HG03060 (cell line): ENCODE measurements at regions not wholly inside any gene's neighbourhood (a gene's known extent, or its start where the extent isn't known, plus 50 kb on each side); places are given as distances from the start of the nearest gene placed in this dataset.
"Not testable (repeated sequence)": the region's sequence is repeated elsewhere in the genome, so short reads cannot be mapped to it uniquely, and the experiment has no call there.

Experiments used
- ATAC-seq: cut with Tn5 transposase; IDR thresholded peaks from one replicate; pipeline ENCODE4 v1.9.1; 2021; ENCODE audit warnings: low read depth, moderate number of reproducible peaks; ENCODE audit not compliant: unreplicated experiment

GRCh38 chr21:22136740-22137139 lies 1138.5 kb downstream of the NCAM2 start:
- no peak for ATAC-seq

- ATAC-seq, result no peak
Measured at GRCh38 chr21:22138297-22139016, 1140.2 kb downstream of the NCAM2 start.

GRCh38 chr21:22145545-22145944 lies 1147.3 kb downstream of the NCAM2 start:
- no peak for ATAC-seq

- ATAC-seq, result no peak
Measured at GRCh38 chr21:22154579-22155274, 1156.5 kb downstream of the NCAM2 start.

- ATAC-seq, result no peak
Measured at GRCh38 chr21:22164912-22165311, 1166.7 kb downstream of the NCAM2 start.

- ATAC-seq, result no peak
Measured at GRCh38 chr21:22174746-22175145, 1176.5 kb downstream of the NCAM2 start.

- no peak for ATAC-seq
Measured at GRCh38 chr21:22189278-22189677, 1191.1 kb downstream of the NCAM2 start.

GRCh38 chr21:22191581-22191980 lies 1193.4 kb downstream of the NCAM2 start:
- ATAC-seq, result no peak

GRCh38 chr21:22192766-22193165 lies 1194.6 kb downstream of the NCAM2 start:
- ATAC-seq, result no peak

- ATAC-seq, result not testable (repeated sequence)
Measured at GRCh38 chr21:22194986-22195385, 1196.8 kb downstream of the NCAM2 start.

- ATAC-seq, result no peak
Measured at GRCh38 chr21:22200378-22201092, 1202.3 kb downstream of the NCAM2 start.

- no peak for ATAC-seq
Measured at GRCh38 chr21:22201126-22201525, 1202.9 kb downstream of the NCAM2 start.

GRCh38 chr21:22201669-22202068 lies 1203.5 kb downstream of the NCAM2 start:
- ATAC-seq, result no peak

GRCh38 chr21:22209304-22209700 lies 1211.1 kb downstream of the NCAM2 start:
- no peak for ATAC-seq

- no peak for ATAC-seq
Measured at GRCh38 chr21:22211943-22212342, 1213.7 kb downstream of the NCAM2 start.

- peak; percentile 88 for ATAC-seq
Measured at GRCh38 chr21:22223385-22223784, 1225.2 kb downstream of the NCAM2 start.

- ATAC-seq, result peak; percentile 69
Measured at GRCh38 chr21:22224261-22224660, 1226.1 kb downstream of the NCAM2 start.

- ATAC-seq, result no peak
Measured at GRCh38 chr21:22225299-22225698, 1227.1 kb downstream of the NCAM2 start.

GRCh38 chr21:22231013-22231412 lies 1232.8 kb downstream of the NCAM2 start:
- no peak for ATAC-seq

- ATAC-seq, result no peak
Measured at GRCh38 chr21:22235866-22236590, 1237.8 kb downstream of the NCAM2 start.

GRCh38 chr21:22244516-22244915 lies 1246.3 kb downstream of the NCAM2 start:
- no peak for ATAC-seq
